ENCODE measurements at regions not wholly inside any gene's neighbourhood (a gene's known extent, or its start where the extent isn't known, plus 50 kb on each side); places are given as distances from the start of the nearest gene placed in this dataset.
A peak's percentile ranks its signal among the peaks of the same experiment; 100 is the strongest.

- Mint-ChIP-seq H3K27me3 (peaks cover 11% of the 10 kb centered on the region), H3K9me3 (peaks cover 0 to 2% (median 0%) of the 10 kb centered on the region in 3 donors), H3K4me3 (no peak overlapping the region), H3K36me3 (no peaks in the 10 kb centered on the region), H3K4me1 (no peaks in the 10 kb centered on the region), H3K27ac (no peak overlapping the region)
These were observed 526.1 kb downstream of the BRD1 start for GRCh38 chr22:49301398-49302149.

- H3K9me3 Mint-ChIP-seq = peaks cover 0 to 2% (median 0%) of the 10 kb centered on the region in 3 donors
- H3K4me3 Mint-ChIP-seq = no peak overlapping the region
- no peak overlapping the region for H3K27ac Mint-ChIP-seq
- no peaks in the 10 kb centered on the region for H3K4me1 Mint-ChIP-seq
- H3K36me3 Mint-ChIP-seq = no peaks in the 10 kb centered on the region
- peaks cover 11% of the 10 kb centered on the region for H3K27me3 Mint-ChIP-seq
These were observed 526.7 kb downstream of the BRD1 start for GRCh38 chr22:49300951-49301397.

GRCh38 chr22:49300241-49300640 lies 527.4 kb downstream of the BRD1 start:
- H3K9me3 Mint-ChIP-seq = peaks cover 2 to 4% (median 3%) of the 10 kb centered on the region in 3 donors
- H3K36me3 Mint-ChIP-seq = no peaks in the 10 kb centered on the region
- peaks cover 6% of the 10 kb centered on the region for H3K27me3 Mint-ChIP-seq
- no peak overlapping the region for H3K27ac Mint-ChIP-seq
- H3K4me1 Mint-ChIP-seq = no peaks in the 10 kb centered on the region
- no peak overlapping the region for H3K4me3 Mint-ChIP-seq

GRCh38 chr22:49299821-49300231 lies 527.8 kb downstream of the BRD1 start:
- H3K9me3 Mint-ChIP-seq = peaks cover 2 to 4% (median 3%) of the 10 kb centered on the region in 3 donors
- no peak overlapping the region for H3K4me3 Mint-ChIP-seq
- peaks cover 6% of the 10 kb centered on the region for H3K27me3 Mint-ChIP-seq
- no peak overlapping the region for H3K27ac Mint-ChIP-seq
- no peaks in the 10 kb centered on the region for H3K4me1 Mint-ChIP-seq
- no peaks in the 10 kb centered on the region for H3K36me3 Mint-ChIP-seq

- Mint-ChIP-seq H3K27ac (no peak overlapping the region), H3K4me3 (no peak overlapping the region), H3K9me3 (peaks cover 2 to 4% (median 4%) of the 10 kb centered on the region in 3 donors), H3K27me3 (peaks cover 6% of the 10 kb centered on the region), H3K36me3 (no peaks in the 10 kb centered on the region), H3K4me1 (no peaks in the 10 kb centered on the region)
These were observed 528.6 kb downstream of the BRD1 start for GRCh38 chr22:49298834-49299750.

GRCh38 chr22:49297871-49298721 lies 529.6 kb downstream of the BRD1 start:
- Mint-ChIP-seq H3K36me3 (no peaks in the 10 kb centered on the region), H3K4me1 (no peaks in the 10 kb centered on the region), H3K27ac (no peak overlapping the region), H3K9me3 (peaks cover 2 to 14% (median 13%) of the 10 kb centered on the region in 3 donors), H3K4me3 (no peak overlapping the region), H3K27me3 (peaks cover 4% of the 10 kb centered on the region)

- no peaks in the 10 kb centered on the region for H3K36me3 Mint-ChIP-seq
- H3K27me3 Mint-ChIP-seq = no peaks in the 10 kb centered on the region
- no peak overlapping the region for H3K4me3 Mint-ChIP-seq
- peaks cover 2 to 14% (median 13%) of the 10 kb centered on the region in 3 donors for H3K9me3 Mint-ChIP-seq
- H3K4me1 Mint-ChIP-seq = no peaks in the 10 kb centered on the region
- no peak overlapping the region for H3K27ac Mint-ChIP-seq
These were observed 530.3 kb downstream of the BRD1 start for GRCh38 chr22:49297286-49297870.

- no peaks in the 10 kb centered on the region for H3K4me1 Mint-ChIP-seq
- no peak overlapping the region for H3K27ac Mint-ChIP-seq
- peak overlapping the region in 1 of 4 donors; percentile 9 for H3K4me3 Mint-ChIP-seq
- H3K36me3 Mint-ChIP-seq = no peaks in the 10 kb centered on the region
- H3K9me3 Mint-ChIP-seq = peaks cover 2 to 14% (median 13%) of the 10 kb centered on the region in 3 donors
- H3K27me3 Mint-ChIP-seq = no peaks in the 10 kb centered on the region
These were observed 531.1 kb downstream of the BRD1 start for GRCh38 chr22:49296561-49296960.

GRCh38 chr22:49295851-49296560 lies 531.7 kb downstream of the BRD1 start:
- no peak overlapping the region for H3K4me3 Mint-ChIP-seq
- no peak overlapping the region for H3K27ac Mint-ChIP-seq
- peaks cover 2 to 14% (median 13%) of the 10 kb centered on the region in 3 donors for H3K9me3 Mint-ChIP-seq
- H3K27me3 Mint-ChIP-seq = no peaks in the 10 kb centered on the region
- no peaks in the 10 kb centered on the region for H3K4me1 Mint-ChIP-seq
- no peaks in the 10 kb centered on the region for H3K36me3 Mint-ChIP-seq

GRCh38 chr22:49295465-49295743 lies 532.3 kb downstream of the BRD1 start:
- no peak overlapping the region for H3K27ac Mint-ChIP-seq
- H3K4me3 Mint-ChIP-seq = no peak overlapping the region
- H3K9me3 Mint-ChIP-seq = peaks cover 2 to 14% (median 13%) of the 10 kb centered on the region in 3 donors
- H3K36me3 Mint-ChIP-seq = no peaks in the 10 kb centered on the region
- no peaks in the 10 kb centered on the region for H3K4me1 Mint-ChIP-seq
- H3K27me3 Mint-ChIP-seq = no peaks in the 10 kb centered on the region

GRCh38 chr22:49294656-49295464 lies 532.8 kb downstream of the BRD1 start:
- Mint-ChIP-seq H3K9me3 (peaks cover 2 to 14% (median 13%) of the 10 kb centered on the region in 3 donors), H3K4me3 (peak overlapping the region in 1 of 4 donors; percentile 39), H3K27ac (no peak overlapping the region), H3K4me1 (no peaks in the 10 kb centered on the region), H3K36me3 (no peaks in the 10 kb centered on the region), H3K27me3 (no peaks in the 10 kb centered on the region)

GRCh38 chr22:49292909-49293308 lies 534.8 kb downstream of the BRD1 start:
- Mint-ChIP-seq H3K27me3 (no peaks in the 10 kb centered on the region), H3K36me3 (no peaks in the 10 kb centered on the region), H3K27ac (no peak overlapping the region), H3K9me3 (peaks cover 2 to 14% (median 13%) of the 10 kb centered on the region in 3 donors), H3K4me1 (no peaks in the 10 kb centered on the region), H3K4me3 (no peak overlapping the region)

- H3K4me1 Mint-ChIP-seq = no peaks in the 10 kb centered on the region
- H3K36me3 Mint-ChIP-seq = no peaks in the 10 kb centered on the region
- H3K9me3 Mint-ChIP-seq = peaks cover 2 to 14% (median 11%) of the 10 kb centered on the region in 3 donors
- no peak overlapping the region for H3K4me3 Mint-ChIP-seq
- H3K27me3 Mint-ChIP-seq = no peaks in the 10 kb centered on the region
- no peak overlapping the region for H3K27ac Mint-ChIP-seq
These were observed 535.9 kb downstream of the BRD1 start for GRCh38 chr22:49291781-49292180.
